Esophagus squamous epithelium (tissue), 5 donors: ENCODE measurements at regions not wholly inside any gene's neighbourhood (a gene's known extent, or its start where the extent isn't known, plus 50 kb on each side); places are given as distances from the start of the nearest gene placed in this dataset.

ENCODE experiments used
- DNase-seq: peaks from one replicate; lab custom pipeline; 2025; lab: John Stamatoyannopoulos, UW
- H3K27ac ChIP-seq, 4 donors: fragments of 200-600 bp; sonication (generic); one replicate each; pipeline ENCODE4 v1.5.1; 2016 to 2019; ENCODE audit warnings: mild to moderate bottlenecking in 1 of 4
- H3K27me3 ChIP-seq, 4 donors: fragments of 200-600 bp; sonication (generic); 1 replicate in 3 of 4; 2 replicates in 1 of 4; pipeline versions ENCODE4 v1.5.1 to v1.6.0; 2017 to 2021; ENCODE audit warnings: antibody characterized with exemption in 1 of 4
- H3K36me3 ChIP-seq, 3 donors: fragments of 200-600 bp; sonication (generic); one replicate each; pipeline ENCODE4 v1.5.1; 2016 to 2019
- H3K4me1 ChIP-seq, 3 donors: fragments of 200-600 bp; sonication (generic); one replicate each; pipeline ENCODE4 v1.5.1; 2017 to 2019
- H3K4me3 ChIP-seq, 4 donors: fragments of 200-600 bp; sonication (generic); 1 replicate in 3 of 4; 2 replicates in 1 of 4; pipeline ENCODE4 v1.5.1; 2016 to 2019; ENCODE audit warnings: mild to moderate bottlenecking in 2 of 4, moderate library complexity in 1 of 4
- H3K9me3 ChIP-seq, 3 donors: fragments of 200-600 bp; sonication (generic); one replicate each; pipeline ENCODE4 v1.5.1; 2016 to 2019
- POLR2A ChIP-seq, 4 donors: fragments of 450-650 bp; IDR thresholded peaks; one replicate each; pipeline ENCODE4 v1.6.1; 2017; ENCODE audit warnings: antibody characterized with exemption in 4 of 4, mild to moderate bottlenecking in 4 of 4, moderate library complexity in 3 of 4
- WGBS, 2 donors: methylation state at CpG; one replicate each; pipeline ENCODE4 v1.1.5; 2018; 5-methylcytosine and 5-hydroxymethylcytosine counted together
- intact Hi-C: fragments of 100-400 bp; cut with DNase I; formaldehyde crosslinking; loops from one replicate; pipeline ENCODE4 v1.15.0; 2022
- TF ChIP-seq, protein P1 (sequence below), 6 experiments: fragments of 450-650 bp in 4 of 6; fragments of 200-600 bp in 2 of 6; sonication (generic) in 2 of 6; IDR thresholded peaks; one replicate each; pipeline ENCODE4 v1.5.1; 2016 to 2019; ENCODE audit warnings: antibody characterized with exemption in 6 of 6, mild to moderate bottlenecking in 4 of 6, moderate library complexity in 4 of 6
- donor health status: DM: yes; HTN: yes; CAD: no.

DNA sequence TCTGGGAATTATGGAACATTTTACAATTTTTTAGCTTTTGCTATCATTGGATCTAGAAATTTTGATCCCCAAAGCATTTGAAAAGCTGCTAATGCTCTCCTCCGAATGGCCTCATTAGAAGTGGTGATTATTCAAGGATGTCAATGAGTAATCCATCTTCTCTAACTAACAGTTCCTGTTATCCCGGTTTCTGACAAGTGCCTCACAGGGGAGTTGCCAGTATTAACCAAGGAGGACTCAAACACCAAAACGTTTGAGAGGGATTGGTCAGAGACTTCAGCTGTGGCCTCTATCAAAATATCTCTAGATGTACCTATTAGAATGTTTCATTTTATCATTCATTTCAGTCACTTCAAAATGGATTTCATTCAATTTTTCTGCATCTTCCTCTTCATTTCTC lies 208.3 kb upstream of the ITGA1 start:
- Histone ChIP-seq H3K27ac (no peak overlapping the region), H3K27me3 (no peaks in the 10 kb centered on the region), H3K36me3 (no peaks in the 10 kb centered on the region), H3K4me1 (no peaks in the 10 kb centered on the region), H3K4me3 (no peak overlapping the region), H3K9me3 (no peaks in the 10 kb centered on the region)
- no peak for DNase-seq
- no peak for TF ChIP-seq POLR2A (IDR thresholded peaks at IDR 0.05)
- TF ChIP-seq, protein P1, sequence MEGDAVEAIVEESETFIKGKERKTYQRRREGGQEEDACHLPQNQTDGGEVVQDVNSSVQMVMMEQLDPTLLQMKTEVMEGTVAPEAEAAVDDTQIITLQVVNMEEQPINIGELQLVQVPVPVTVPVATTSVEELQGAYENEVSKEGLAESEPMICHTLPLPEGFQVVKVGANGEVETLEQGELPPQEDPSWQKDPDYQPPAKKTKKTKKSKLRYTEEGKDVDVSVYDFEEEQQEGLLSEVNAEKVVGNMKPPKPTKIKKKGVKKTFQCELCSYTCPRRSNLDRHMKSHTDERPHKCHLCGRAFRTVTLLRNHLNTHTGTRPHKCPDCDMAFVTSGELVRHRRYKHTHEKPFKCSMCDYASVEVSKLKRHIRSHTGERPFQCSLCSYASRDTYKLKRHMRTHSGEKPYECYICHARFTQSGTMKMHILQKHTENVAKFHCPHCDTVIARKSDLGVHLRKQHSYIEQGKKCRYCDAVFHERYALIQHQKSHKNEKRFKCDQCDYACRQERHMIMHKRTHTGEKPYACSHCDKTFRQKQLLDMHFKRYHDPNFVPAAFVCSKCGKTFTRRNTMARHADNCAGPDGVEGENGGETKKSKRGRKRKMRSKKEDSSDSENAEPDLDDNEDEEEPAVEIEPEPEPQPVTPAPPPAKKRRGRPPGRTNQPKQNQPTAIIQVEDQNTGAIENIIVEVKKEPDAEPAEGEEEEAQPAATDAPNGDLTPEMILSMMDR (IDR thresholded peaks at IDR 0.05) = no peak
- intact Hi-C loops = no loop called here
- WGBS, 2 donors = 23 to 25% methylated on average over 3 of the region's 3 CpGs

GRCh38 chr5:52580921-52581320 lies 206.8 kb upstream of the ITGA1 start:
- intact Hi-C loops = no loop called here
- H3K4me3 ChIP-seq = no peak overlapping the region
- no peaks in the 10 kb centered on the region for H3K27me3 ChIP-seq
- no peaks in the 10 kb centered on the region for H3K9me3 ChIP-seq
- no peaks in the 10 kb centered on the region for H3K36me3 ChIP-seq
- no peak overlapping the region for H3K27ac ChIP-seq
- no peak for DNase-seq
- no peaks in the 10 kb centered on the region for H3K4me1 ChIP-seq
- 48 to 79% methylated on average over 2 of the region's 2 CpGs for WGBS, 2 donors
- TF ChIP-seq POLR2A (IDR thresholded peaks at IDR 0.05) = no peak
- TF ChIP-seq, protein P1 (IDR thresholded peaks at IDR 0.05) = no peak

- Histone ChIP-seq H3K36me3 (no peaks in the 10 kb centered on the region), H3K27ac (no peak overlapping the region), H3K9me3 (no peaks in the 10 kb centered on the region), H3K4me1 (no peaks in the 10 kb centered on the region), H3K4me3 (no peak overlapping the region), H3K27me3 (no peaks in the 10 kb centered on the region)
- 43 to 57% methylated on average over 3 of the region's 3 CpGs for WGBS, 2 donors
- intact Hi-C loops = no loop called here
- no peak for TF ChIP-seq POLR2A (IDR thresholded peaks at IDR 0.05)
- TF ChIP-seq, protein P1 (IDR thresholded peaks at IDR 0.05) = no peak
- DNase-seq = no peak
Observed at GRCh38 chr5:52582313-52582712, 205.4 kb upstream of the ITGA1 start.

DNA sequence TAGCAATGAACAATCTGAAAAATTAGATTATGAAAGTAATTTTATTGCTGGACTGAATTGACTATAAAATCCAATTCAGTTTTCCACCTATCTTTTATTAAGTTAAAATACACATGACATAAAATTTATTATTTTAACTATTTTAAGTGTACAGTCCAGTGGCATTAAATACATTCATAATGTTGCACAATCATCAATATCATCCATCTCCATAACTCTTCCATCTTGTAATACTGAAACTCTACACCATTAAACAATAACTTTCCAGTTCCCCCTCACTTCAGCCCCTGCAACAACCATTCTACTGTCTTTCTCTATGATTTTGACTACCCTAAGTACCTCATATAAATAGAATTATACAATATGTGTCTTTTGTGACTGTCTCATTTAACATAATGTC lies 200.6 kb upstream of the ITGA1 start:
- Histone ChIP-seq H3K27ac (no peak overlapping the region), H3K4me3 (no peak overlapping the region), H3K4me1 (no peaks in the 10 kb centered on the region), H3K9me3 (no peaks in the 10 kb centered on the region), H3K27me3 (no peaks in the 10 kb centered on the region), H3K36me3 (no peaks in the 10 kb centered on the region)
- TF ChIP-seq, protein P1 (IDR thresholded peaks at IDR 0.05) = no peak
- TF ChIP-seq POLR2A (IDR thresholded peaks at IDR 0.05) = no peak
- intact Hi-C loops = no loop called here
- no peak for DNase-seq

- no peak for DNase-seq
Observed at GRCh38 chr5:52597625-52598024, 190.1 kb upstream of the ITGA1 start.

More at GRCh38 chr5:52597625-52598024, 190.1 kb upstream of the ITGA1 start:
- Histone ChIP-seq H3K4me3 (no peak overlapping the region), H3K27ac (no peak overlapping the region), H3K36me3 (no peaks in the 10 kb centered on the region), H3K4me1 (no peaks in the 10 kb centered on the region), H3K27me3 (no peaks in the 10 kb centered on the region), H3K9me3 (no peaks in the 10 kb centered on the region)
- intact Hi-C loops = no loop called here
- TF ChIP-seq POLR2A (IDR thresholded peaks at IDR 0.05) = no peak
- TF ChIP-seq, protein P1 (IDR thresholded peaks at IDR 0.05) = no peak
- 73 to 90% methylated on average over 1 of the region's 2 CpGs for WGBS, 2 donors
